Heart right ventricle (tissue), 16 donors: ENCODE measurements at regions not wholly inside any gene's neighbourhood (a gene's known extent, or its start where the extent isn't known, plus 50 kb on each side); places are given as distances from the start of the nearest gene placed in this dataset.

Experiments
- ATAC-seq, 8 donors: fragments of 200-7000 bp; cut with Tn5 transposase; one replicate each; pipeline ENCODE4 v1.9.1; 2020; ENCODE audit warnings: mild to moderate bottlenecking in 8 of 8, moderate library complexity in 8 of 8, moderate number of reproducible peaks in 1 of 8
- DNase-seq, 2 donors: peaks; one replicate each; pipeline ENCODE4 v3.0.0-alpha.2; 2020
- H3K27ac ChIP-seq, 10 donors: fragments of 200-600 bp; sonication (generic) in 2 of 10; one replicate each; pipeline versions ENCODE4 v1.5.0 to v1.8.0; 2020 to 2022; ENCODE audit warnings: mild to moderate bottlenecking in 3 of 10
- H3K27me3 ChIP-seq, 7 donors: fragments of 200-600 bp; one replicate each; pipeline ENCODE4 v1.8.0; 2021 to 2022; ENCODE audit warnings: mild to moderate bottlenecking in 2 of 7
- H3K36me3 ChIP-seq, 9 donors: fragments of 200-600 bp; sonication (generic) in 1 of 9; one replicate each; pipeline versions ENCODE4 v1.5.0 to v1.8.0; 2020 to 2022; ENCODE audit warnings: mild to moderate bottlenecking in 2 of 9
- H3K4me1 ChIP-seq, 9 donors: fragments of 200-600 bp; sonication (generic) in 1 of 9; one replicate each; pipeline versions ENCODE4 v1.5.0 to v1.8.0; 2020 to 2022; ENCODE audit warnings: mild to moderate bottlenecking in 4 of 9
- H3K4me3 ChIP-seq, 10 donors: fragments of 200-600 bp; sonication (generic) in 2 of 10; one replicate each; pipeline versions ENCODE4 v1.5.0 to v1.8.0; 2020 to 2022; ENCODE audit warnings: mild to moderate bottlenecking in 7 of 10, moderate library complexity in 2 of 10
- H3K9me3 ChIP-seq, 11 donors: fragments of 200-600 bp in 10 of 11; sonication (generic) in 2 of 11; one replicate each; pipeline versions ENCODE4 v1.5.0 to v1.8.0; 2013 to 2022; ENCODE audit warnings: mild to moderate bottlenecking in 2 of 11, control low read depth in 1 of 11, moderate library complexity in 1 of 11
- CTCF ChIP-seq, 9 donors: fragments of 200-600 bp; sonication (generic) in 2 of 9; IDR thresholded peaks; one replicate each; pipeline versions ENCODE4 v1.5.0 to v1.8.0; 2021 to 2022; ENCODE audit warnings: antibody characterized with exemption in 9 of 9, mild to moderate bottlenecking in 5 of 9, moderate library complexity in 1 of 9
- WGBS, 2 donors: extraction: QIAGEN DNeasy Blood & Tissue Kit; methylation state at CpG; one replicate each; pipeline ENCODE4 v1.1.7; 2013; ENCODE audit warnings: inconsistent platforms in 1 of 2; 5-methylcytosine and 5-hydroxymethylcytosine counted together
- intact Hi-C, 10 donors: fragments of 100-400 bp; cut with DNase I; formaldehyde crosslinking; loops; one replicate each; pipeline versions ENCODE4 v1.11.1 to v1.14.2; 2022
- donor health status: Arrhythmogenic right ventricular cardiomyopathy.
- donor health status: ischemic (EF 13 %, LVEDD 7.1; RV severe dilation, severe dysfunction).
- donor health status: healthy with polysubstance abuse.
- donor health status: DM: no; HTN: yes; CAD: no.
- donor health status: DM: no; HTN: no; CAD: no.
- donor health status: ischemic (EF 25% LVEDD 6.9; RV normal size, moderate dysfunction).
- donor health status: ischemic (EF 25% LVEDD 5.7; RV mildly dilated, moderate dysfunction).
- donor health status: healthy.
- donor health status: DM: yes; HTN: yes; CAD: no.
- donor health status: Ischemic cardiomyopathy.
- donor health status: ischemic (EF 35%, LVEDD 5.7; RV mildly dilated, moderate dysfunction).
- donor health status: nonischemic (EF 11% LVEDD 7.7; RV severe dilation, severe dysfunction).
- donor health status: DM: yes; HTN: yes; CAD: no.
- donor health status: PGD.
- donor health status: ischemic (EF 29% LVEDD 5.4; RV normal size, mild dysfunction).
- donor health status: nonischemic (EF 23%, LVEDD 6.1; RV moderate dilation, normal function).

GRCh38 chr10:91707236-91707635 is 74.4 kb upstream of the PPP1R3C start:
- intact Hi-C loops, result no loop called here
- no peaks in the 10 kb centered on the region for H3K36me3 ChIP-seq
- H3K27ac ChIP-seq, result no peak overlapping the region
- peaks cover 0 to 9% (median 0%) of the 10 kb centered on the region in 9 donors for H3K4me1 ChIP-seq
- TF ChIP-seq CTCF (IDR thresholded peaks at IDR 0.05), result no peak
- H3K4me3 ChIP-seq, result no peak overlapping the region
- 73% methylated on average over 3 of the region's 3 CpGs for WGBS, 2 donors
- ATAC-seq, result no peak
- DNase-seq, result no peak
- no peaks in the 10 kb centered on the region for H3K9me3 ChIP-seq
- no peaks in the 10 kb centered on the region for H3K27me3 ChIP-seq

GRCh38 chr10:91705948-91706670 is 73.2 kb upstream of the PPP1R3C start:
- H3K27me3 ChIP-seq, result no peaks in the 10 kb centered on the region
- no peak for TF ChIP-seq CTCF (IDR thresholded peaks at IDR 0.05)
- no peaks in the 10 kb centered on the region for H3K36me3 ChIP-seq
- H3K27ac ChIP-seq, result no peak overlapping the region
- H3K4me3 ChIP-seq, result no peak overlapping the region
- H3K9me3 ChIP-seq, result no peaks in the 10 kb centered on the region
- peak in 1 of 8 donors; percentile 50 for ATAC-seq
- H3K4me1 ChIP-seq, result no peaks in the 10 kb centered on the region
- 70 to 79% methylated on average over 2 of the region's 2 CpGs for WGBS, 2 donors
- intact Hi-C loops, result no loop called here
- no peak for DNase-seq

GRCh38 chr10:91702620-91703019 is 69.7 kb upstream of the PPP1R3C start:
- Histone ChIP-seq H3K9me3 (no peaks in the 10 kb centered on the region), H3K27me3 (no peaks in the 10 kb centered on the region), H3K4me1 (no peaks in the 10 kb centered on the region), H3K4me3 (no peak overlapping the region), H3K36me3 (no peaks in the 10 kb centered on the region), H3K27ac (no peak overlapping the region)
- DNase-seq, result no peak
- ATAC-seq, result no peak
- 69% methylated on average over 4 of the region's 4 CpGs for WGBS, 2 donors
- TF ChIP-seq CTCF (IDR thresholded peaks at IDR 0.05), result no peak
- intact Hi-C loops, result no loop called here

- intact Hi-C loops, result no loop called here
- Histone ChIP-seq H3K36me3 (no peaks in the 10 kb centered on the region), H3K9me3 (peaks cover 0 to 5% (median 0%) of the 10 kb centered on the region in 11 donors), H3K4me1 (no peaks in the 10 kb centered on the region), H3K27ac (no peak overlapping the region), H3K4me3 (no peak overlapping the region), H3K27me3 (no peaks in the 10 kb centered on the region)
- WGBS, 2 donors, result 89 to 96% methylated on average over 5 of the region's 5 CpGs
- no peak for ATAC-seq
- no peak for TF ChIP-seq CTCF (IDR thresholded peaks at IDR 0.05)
- no peak for DNase-seq
Observed at GRCh38 chr10:91700788-91701444, 68.0 kb upstream of the PPP1R3C start.
